ENCODE measurements at regions not wholly inside any gene's neighbourhood (a gene's known extent, or its start where the extent isn't known, plus 50 kb on each side); places are given as distances from the start of the nearest gene placed in this dataset.
"Not testable (repeated sequence)": the region's sequence is repeated elsewhere in the genome, so short reads cannot be mapped to it uniquely, and the experiment has no call there.

GRCh38 chr12:92987362-92987761, 58.3 kb upstream of the EEA1 start:
- ATAC-seq = peak; percentile 79
- no peak for DNase-seq
- intact Hi-C loops (cut with micrococcal nuclease) = loop anchor here (5.0 kb wide), 1 partner anchor 435 kb away; no protein-coding TSS in a partner anchor

GRCh38 chr12:92987846-92988621, 58.9 kb upstream of the EEA1 start:
- intact Hi-C loops (cut with micrococcal nuclease) = loop anchor here (5.0 kb wide), 1 partner anchor 434 kb away; no protein-coding TSS in a partner anchor
- ATAC-seq (peak; percentile 65), DNase-seq (peak; percentile 40)

GRCh38 chr12:92988622-92989130, 59.6 kb upstream of the EEA1 start:
- ATAC-seq (peak; percentile 60), DNase-seq (no peak)
- intact Hi-C loops (cut with micrococcal nuclease) = loop anchor here (5.0 kb wide), 1 partner anchor 434 kb away; no protein-coding TSS in a partner anchor

GRCh38 chr12:92989715-92990484, 60.8 kb upstream of the EEA1 start:
- intact Hi-C loops (cut with micrococcal nuclease) = loop anchor here (5.0 kb wide), 1 partner anchor 432 kb away; no protein-coding TSS in a partner anchor
- no peak for DNase-seq
- ATAC-seq = no peak

GRCh38 chr12:92991134-92991533, 62.0 kb upstream of the EEA1 start:
- DNase-seq = no peak
- intact Hi-C loops (cut with micrococcal nuclease) = no loop called here
- no peak for ATAC-seq

- no peak for DNase-seq
- intact Hi-C loops (cut with micrococcal nuclease) = no loop called here
- no peak for ATAC-seq
Observed at GRCh38 chr12:92992041-92992440, 62.9 kb upstream of the EEA1 start.

GRCh38 chr12:92993259-92993658, 64.2 kb upstream of the EEA1 start:
- DNase-seq = no peak
- intact Hi-C loops (cut with micrococcal nuclease) = no loop called here
- ATAC-seq = no peak

- no peak for DNase-seq
- intact Hi-C loops (cut with micrococcal nuclease) = no loop called here
- ATAC-seq = no peak
Observed at GRCh38 chr12:92995258-92995903, 66.3 kb upstream of the EEA1 start.

- no peak for DNase-seq
Observed at GRCh38 chr12:93000026-93000425, 70.9 kb upstream of the EEA1 start.

GRCh38 chr12:93001407-93001806, 72.3 kb upstream of the EEA1 start:
- DNase-seq (no peak), ATAC-seq (no peak)
- intact Hi-C loops (cut with micrococcal nuclease) = no loop called here

More at GRCh38 chr12:93000026-93000425, 70.9 kb upstream of the EEA1 start:
- no peak for ATAC-seq
- intact Hi-C loops (cut with micrococcal nuclease) = no loop called here

- ATAC-seq (peak; percentile 61), DNase-seq (no peak)
- intact Hi-C loops (cut with micrococcal nuclease) = no loop called here
Observed at GRCh38 chr12:93002293-93003054, 73.4 kb upstream of the EEA1 start.

- DNase-seq = no peak
- intact Hi-C loops (cut with micrococcal nuclease) = no loop called here
- no peak for ATAC-seq
Observed at GRCh38 chr12:93003531-93004239, 74.6 kb upstream of the EEA1 start.

GRCh38 chr12:93005928-93006392, 76.9 kb upstream of the EEA1 start:
- ATAC-seq (no peak), DNase-seq (no peak)
- intact Hi-C loops (cut with micrococcal nuclease) = no loop called here

GRCh38 chr12:93006471-93007208, 77.5 kb upstream of the EEA1 start:
- DNase-seq (no peak), ATAC-seq (no peak)
- intact Hi-C loops (cut with micrococcal nuclease) = no loop called here

GRCh38 chr12:93007544-93007943, 78.4 kb upstream of the EEA1 start:
- intact Hi-C loops (cut with micrococcal nuclease) = no loop called here
- no peak for ATAC-seq
- DNase-seq = no peak

GRCh38 chr12:93008044-93008778, 79.1 kb upstream of the EEA1 start:
- no peak for DNase-seq
- intact Hi-C loops (cut with micrococcal nuclease) = no loop called here
- no peak for ATAC-seq

GRCh38 chr12:93008880-93009279, 79.8 kb upstream of the EEA1 start:
- ATAC-seq; DNase-seq; intact Hi-C loops (cut with micrococcal nuclease): not testable (repeated sequence)
